ENCODE measurements at regions not wholly inside any gene's neighbourhood (a gene's known extent, or its start where the extent isn't known, plus 50 kb on each side); places are given as distances from the start of the nearest gene placed in this dataset.
"Not testable (repeated sequence)": the region's sequence is repeated elsewhere in the genome, so short reads cannot be mapped to it uniquely, and the experiment has no call there.

DNA sequence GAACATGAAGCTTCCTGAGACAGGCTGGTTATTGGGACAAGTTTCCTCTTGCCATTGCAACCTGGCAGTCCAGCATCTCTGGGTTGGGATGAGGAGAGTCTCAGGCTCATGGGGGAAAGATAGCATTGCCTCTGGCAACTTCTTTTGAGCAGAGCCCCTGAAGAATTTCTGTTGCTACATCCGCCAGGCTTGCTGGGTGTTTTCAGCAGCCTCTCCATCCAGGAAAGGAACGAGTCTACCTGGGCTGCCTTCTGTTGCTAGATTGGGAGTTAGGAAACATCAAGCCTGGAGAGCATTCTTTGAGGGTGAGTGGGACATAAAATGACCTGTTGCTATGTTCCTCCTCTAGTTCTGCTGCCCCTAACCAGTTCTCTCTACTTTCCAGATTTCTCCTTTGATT lies 313.5 kb downstream of the RFPL4B start:
- DNase-seq, result no peak

- no peak for DNase-seq
Measured at GRCh38 chr6:112663698-112664097, 316.6 kb downstream of the RFPL4B start.

DNA sequence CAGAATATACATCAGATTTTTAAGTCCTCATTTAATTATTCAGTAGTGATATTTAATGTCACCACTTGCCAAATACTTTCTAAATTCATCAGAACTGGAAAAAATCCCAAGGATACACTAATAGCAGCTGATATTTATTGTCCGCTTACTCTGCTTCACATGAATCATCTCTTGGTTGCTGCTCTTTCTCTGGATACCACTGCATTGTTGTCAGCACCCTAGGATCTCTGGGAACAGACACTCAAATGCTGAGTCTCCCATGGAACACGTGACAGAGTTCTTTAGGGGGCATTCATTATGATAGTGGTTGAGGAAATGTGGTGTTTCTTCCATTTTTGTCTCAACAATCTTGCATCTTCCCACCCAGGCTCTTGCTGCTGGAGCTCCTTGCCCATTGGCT lies 318.0 kb downstream of the RFPL4B start:
- DNase-seq, result no peak

DNA sequence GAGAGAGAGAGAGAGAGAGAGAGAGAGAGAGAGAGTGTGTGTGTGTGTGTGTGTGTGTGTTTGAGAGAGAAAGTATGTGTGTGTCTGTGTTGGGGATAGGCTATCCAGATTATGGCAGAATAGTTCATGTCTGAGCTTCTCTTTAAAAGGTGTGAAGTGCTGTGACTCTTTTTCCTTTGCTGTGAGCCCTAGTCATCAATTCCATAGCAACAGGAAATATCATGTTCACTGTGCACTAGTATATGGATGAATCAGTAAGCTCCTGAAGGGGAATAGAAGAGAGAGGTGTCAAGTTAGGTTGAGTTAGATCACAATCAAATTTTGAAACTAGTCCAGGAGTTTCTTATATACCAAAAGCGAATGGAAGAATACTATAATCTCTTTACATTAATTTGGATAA lies 318.7 kb downstream of the RFPL4B start:
- DNase-seq, result no peak

GRCh38 chr6:112667427-112667826 lies 320.3 kb downstream of the RFPL4B start:
- DNase-seq, result no peak

DNA sequence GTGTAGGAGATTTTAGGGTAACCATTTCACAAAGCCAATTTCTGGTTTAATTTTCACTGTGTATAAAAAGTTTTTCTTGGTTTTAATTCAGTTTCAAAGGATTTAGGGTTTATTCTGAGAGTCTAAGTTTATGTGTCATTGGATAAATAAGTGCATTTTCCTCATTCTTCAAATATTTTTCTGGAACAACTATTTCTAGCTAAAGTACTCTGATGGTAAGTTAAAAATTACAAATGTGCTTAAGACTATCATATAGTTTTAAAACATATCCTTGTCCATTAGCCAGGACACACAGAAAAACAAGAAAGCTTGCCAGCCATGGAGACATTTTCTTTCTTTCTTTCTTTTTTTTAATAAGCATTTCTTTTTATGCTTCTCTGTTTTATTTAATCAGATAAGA lies 333.0 kb downstream of the RFPL4B start:
- DNase-seq, result no peak

DNA sequence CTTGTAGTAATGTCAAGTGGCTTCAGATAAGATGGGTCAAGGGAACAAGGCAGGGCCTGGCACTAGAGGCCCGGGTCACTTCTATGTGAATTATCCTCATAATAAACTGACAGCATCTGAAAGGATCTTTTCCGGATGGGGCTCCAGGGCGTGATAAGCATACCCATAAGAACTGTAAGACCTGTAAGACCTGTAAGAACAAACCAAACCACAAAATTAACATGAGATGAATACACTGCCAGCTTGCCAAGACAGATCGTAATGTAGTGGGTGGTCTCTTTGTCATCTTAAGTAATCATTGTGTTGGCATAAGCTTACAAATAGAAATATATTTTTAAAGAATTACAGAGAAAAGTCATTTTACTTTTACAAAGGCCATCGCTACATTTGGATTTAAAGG lies 334.9 kb downstream of the RFPL4B start:
- no peak for DNase-seq

GRCh38 chr6:112683106-112683505 lies 336.0 kb downstream of the RFPL4B start:
- DNase-seq, result no peak

DNA sequence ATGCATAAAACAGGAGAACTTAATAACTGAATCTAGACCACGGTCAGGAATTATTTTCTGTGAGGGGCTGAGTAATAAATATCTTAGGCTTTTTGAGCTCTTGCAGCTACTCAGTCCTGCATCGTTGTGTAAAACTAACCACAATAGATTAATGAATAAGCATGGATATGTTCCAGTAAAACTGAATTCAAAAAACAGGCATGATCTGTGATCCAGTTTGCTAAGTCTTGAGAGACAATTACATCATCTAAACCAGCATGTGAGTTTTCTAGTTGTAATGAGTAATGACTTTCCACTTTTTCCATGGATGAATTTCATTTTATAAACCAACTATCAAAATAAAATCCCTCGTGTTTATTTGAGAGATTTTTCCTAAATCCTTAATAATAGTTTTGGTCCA lies 336.8 kb downstream of the RFPL4B start:
- no peak for DNase-seq

DNA sequence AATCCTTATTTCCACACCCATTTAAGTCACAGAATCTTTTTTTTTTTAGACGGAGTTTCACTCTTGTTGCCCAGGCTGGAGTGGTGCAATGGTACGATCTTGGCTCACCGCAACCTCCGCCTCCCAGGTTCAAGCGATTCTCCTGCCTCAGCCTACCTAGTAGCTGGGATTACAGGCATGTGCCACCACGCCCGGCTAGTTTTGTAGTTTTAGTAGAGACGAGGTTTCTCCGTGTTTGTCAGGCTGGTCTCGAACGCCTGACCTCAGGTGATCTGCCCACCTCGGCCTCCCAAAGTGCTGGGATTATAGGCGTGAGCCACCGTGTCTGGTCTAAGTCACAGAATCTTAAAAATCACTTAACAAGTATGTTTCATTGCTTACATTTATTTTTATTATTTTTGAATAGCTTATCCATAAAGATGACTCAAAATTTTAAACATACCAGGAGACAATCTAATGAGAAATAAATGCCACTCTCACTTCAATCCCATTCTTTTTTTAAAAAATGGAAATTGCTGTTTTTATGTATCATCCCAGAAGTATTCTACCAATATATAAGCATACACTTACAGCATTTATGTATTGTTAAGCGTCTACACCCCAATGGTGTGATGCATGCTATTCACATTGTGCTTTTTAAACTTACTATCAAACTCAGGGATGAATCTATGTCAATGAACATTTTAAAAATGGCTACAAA lies 338.5 kb downstream of the RFPL4B start:
- not testable (repeated sequence) for DNase-seq

GRCh38 chr6:112688487-112689165 lies 341.5 kb downstream of the RFPL4B start:
- DNase-seq, result not testable (repeated sequence)

GRCh38 chr6:112689183-112689858 lies 342.2 kb downstream of the RFPL4B start:
- not testable (repeated sequence) for DNase-seq

- no peak for DNase-seq
Measured at GRCh38 chr6:112690497-112691202, 343.5 kb downstream of the RFPL4B start.

GRCh38 chr6:112691289-112691688 lies 344.2 kb downstream of the RFPL4B start:
- peak in 1 of 14 donors; percentile 15 for DNase-seq

DNA sequence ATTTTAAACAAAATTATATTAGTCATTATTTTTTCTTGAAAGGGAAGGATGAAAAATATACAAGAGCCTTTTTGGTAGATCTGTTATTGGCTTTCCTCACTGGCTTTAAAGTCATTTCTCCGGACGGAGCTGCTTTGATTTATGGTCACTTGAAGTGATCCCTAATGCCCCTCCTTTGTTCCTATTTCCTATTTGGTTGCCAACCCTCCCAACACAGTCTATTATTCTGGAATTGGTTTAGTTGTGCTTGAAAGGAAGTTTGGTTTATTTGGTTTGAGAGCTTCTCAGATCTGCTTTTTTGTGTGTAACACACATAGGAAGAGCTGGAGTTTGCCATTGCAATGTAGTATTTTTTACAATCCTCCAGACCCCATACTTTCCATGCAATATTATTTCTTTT lies 347.9 kb downstream of the RFPL4B start:
- no peak for DNase-seq

- no peak for DNase-seq
Measured at GRCh38 chr6:112697265-112697664, 350.1 kb downstream of the RFPL4B start.

GRCh38 chr6:112701201-112701600 lies 354.1 kb downstream of the RFPL4B start:
- no peak for DNase-seq

DNA sequence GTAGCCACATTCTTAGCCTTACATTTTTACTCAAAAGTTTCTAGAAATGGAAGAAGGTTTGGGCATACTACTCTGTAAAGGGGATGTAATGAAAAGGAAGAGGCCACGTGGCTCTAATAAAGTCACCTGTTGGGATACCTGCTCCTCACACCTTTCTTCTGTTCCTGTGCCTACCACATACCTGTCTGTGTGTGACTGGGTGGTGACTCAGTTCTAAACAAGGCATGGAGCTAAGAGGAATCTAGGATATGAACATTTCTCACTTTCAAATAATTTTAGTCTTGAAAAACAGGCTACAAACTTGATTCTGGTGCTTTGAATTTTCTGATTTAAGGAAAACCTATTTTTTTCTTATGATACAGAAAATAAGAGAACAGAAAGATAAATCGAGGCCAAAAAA lies 363.6 kb downstream of the RFPL4B start:
- no peak for DNase-seq

DNA sequence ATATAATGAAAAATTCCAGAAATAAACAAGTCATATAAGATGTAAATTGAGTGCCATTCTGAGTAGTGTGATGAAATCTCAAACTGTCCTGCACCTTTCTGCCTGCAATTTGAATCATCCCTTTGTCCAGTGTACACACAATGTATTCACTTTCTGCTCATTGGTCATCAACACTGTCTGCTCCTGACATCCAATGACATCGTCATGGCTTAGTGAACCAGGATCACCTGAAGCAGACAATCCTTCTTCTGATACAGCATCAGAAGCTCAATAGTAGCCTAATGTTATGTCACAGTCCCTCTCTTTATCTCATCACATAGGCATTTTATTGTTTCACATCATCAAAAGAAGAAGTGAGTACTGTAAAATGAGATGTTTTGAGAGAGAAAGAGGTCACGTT lies 366.3 kb downstream of the RFPL4B start:
- no peak for DNase-seq

- no peak for DNase-seq
Measured at GRCh38 chr6:112717401-112717800, 370.3 kb downstream of the RFPL4B start.

- DNase-seq, result no peak
Measured at GRCh38 chr6:112717856-112718255, 370.7 kb downstream of the RFPL4B start.

- DNase-seq, result no peak
Measured at GRCh38 chr6:112725541-112726085, 378.5 kb downstream of the RFPL4B start.

GRCh38 chr6:112735129-112735528 lies 388.0 kb downstream of the RFPL4B start:
- no peak for DNase-seq

Data from C1 segment of cervical spinal cord (tissue), 14 donors.